ENCODE measurements at regions not wholly inside any gene's neighbourhood (a gene's known extent, or its start where the extent isn't known, plus 50 kb on each side); places are given as distances from the start of the nearest gene placed in this dataset.
"Not testable (repeated sequence)": the region's sequence is repeated elsewhere in the genome, so short reads cannot be mapped to it uniquely, and the experiment has no call there.

- TF ChIP-seq CTCF (IDR thresholded peaks at IDR 0.05; ENCODE audit: low read depth, low read length, poor library complexity, severe bottlenecking); EZH2phosphoT487 (IDR thresholded peaks at IDR 0.05; ENCODE audit: borderline replicate concordance, low read length): not testable (repeated sequence)
Observed at GRCh38 chr4:13825822-13826221, 198.3 kb upstream of the BOD1L1 start.

Measured in DOHH2 (cell line).